HG03575 (cell line): ENCODE measurements at regions not wholly inside any gene's neighbourhood (a gene's known extent, or its start where the extent isn't known, plus 50 kb on each side); places are given as distances from the start of the nearest gene placed in this dataset.

Experiments used
- ATAC-seq: cut with Tn5 transposase; IDR thresholded peaks from one replicate; pipeline ENCODE4 v1.9.1; 2021; ENCODE audit not compliant: unreplicated experiment, insufficient number of reproducible peaks, low FRiP score; ENCODE audit errors: extremely low read depth

DNA sequence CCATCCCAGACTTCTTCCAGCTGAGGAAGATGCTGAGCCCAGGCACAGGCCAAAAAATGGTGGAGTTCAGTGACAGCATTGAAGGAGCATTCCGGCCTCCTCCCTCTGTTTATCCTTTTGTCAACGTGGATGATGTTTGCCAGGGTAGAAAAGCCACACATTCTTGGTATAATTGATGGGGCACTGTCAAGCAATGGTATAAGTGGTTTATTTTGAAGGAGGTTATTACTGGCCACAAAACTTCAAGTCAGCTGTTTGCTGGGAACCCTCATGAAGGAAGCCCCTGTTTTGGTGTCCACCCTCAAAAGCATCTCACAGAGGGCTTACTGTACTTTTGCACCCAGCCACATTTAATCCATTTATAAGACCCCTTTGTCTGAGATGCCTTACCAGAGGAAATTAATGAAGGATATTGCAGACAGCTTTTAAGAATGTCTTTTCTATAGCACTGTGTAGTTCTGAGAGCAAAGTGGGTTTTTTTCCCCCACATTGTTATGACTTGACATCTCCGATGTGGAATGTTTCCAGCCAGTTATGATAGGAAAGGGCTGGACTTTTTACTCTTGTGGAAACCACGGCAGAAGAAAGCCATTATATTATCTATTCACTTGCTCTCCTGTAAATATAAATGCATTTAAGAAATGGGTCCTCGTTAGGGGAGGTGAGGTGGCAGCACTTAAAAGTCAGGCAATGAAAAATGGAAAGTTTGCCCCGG, 95.5 kb upstream of the SPATA31D4 start:
- no peak for ATAC-seq

DNA sequence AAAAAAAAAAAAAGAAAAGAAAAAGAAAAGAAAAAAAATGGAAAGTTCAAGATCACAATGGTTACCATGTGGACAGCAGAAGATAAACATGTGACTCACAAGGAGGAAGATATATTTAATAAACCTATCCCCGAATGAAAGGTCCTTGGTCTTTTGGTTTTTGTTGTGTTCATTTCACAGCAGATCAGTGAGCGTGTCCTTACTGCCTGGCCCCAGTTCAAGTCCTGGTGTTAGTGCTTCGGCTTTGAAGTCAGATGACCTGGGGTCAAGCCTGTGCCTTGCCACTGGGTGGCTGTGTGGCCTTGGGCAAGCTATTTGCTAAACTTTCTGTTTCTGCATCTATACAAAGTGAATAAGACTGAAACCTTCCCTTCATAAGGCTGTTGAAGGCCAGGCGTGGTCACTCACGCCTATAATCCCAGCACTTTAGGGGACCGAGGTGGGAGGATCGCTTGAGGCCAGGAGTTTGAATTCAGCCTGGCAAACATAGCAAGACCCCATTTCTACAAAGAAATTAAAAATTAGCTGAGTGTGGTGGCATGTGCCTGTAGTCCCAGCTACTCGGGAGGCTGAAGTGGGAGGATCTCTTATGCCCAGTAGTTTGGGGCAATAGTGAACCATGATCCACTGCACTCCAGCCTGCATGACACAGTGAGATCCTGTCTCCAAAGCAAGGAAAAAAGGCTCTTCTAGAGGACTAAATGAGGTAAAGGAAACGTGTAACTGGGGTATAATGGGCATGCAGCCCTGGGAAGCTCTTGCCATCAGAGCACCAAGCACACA, 94.5 kb upstream of the SPATA31D4 start:
- ATAC-seq: no peak

DNA sequence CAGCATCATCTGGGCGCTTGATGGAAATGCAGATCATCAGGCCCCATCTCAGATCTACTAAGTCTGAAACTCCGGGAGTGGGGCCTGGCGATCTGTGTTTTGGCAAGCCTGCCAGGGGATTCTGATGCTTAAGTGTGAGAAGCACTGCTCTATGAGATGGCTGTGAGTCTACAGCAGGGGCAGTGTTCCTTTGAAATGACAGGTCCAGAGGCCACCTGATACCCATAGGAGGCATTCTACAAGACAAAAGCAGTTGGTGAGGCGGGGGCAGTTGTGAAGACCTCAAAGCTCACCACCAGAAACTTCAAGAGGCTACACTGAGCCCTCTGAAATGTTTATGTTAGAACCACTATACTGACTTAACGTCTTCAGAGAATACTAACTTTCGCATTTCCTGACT, 86.9 kb upstream of the SPATA31D4 start:
- ATAC-seq: no peak

DNA sequence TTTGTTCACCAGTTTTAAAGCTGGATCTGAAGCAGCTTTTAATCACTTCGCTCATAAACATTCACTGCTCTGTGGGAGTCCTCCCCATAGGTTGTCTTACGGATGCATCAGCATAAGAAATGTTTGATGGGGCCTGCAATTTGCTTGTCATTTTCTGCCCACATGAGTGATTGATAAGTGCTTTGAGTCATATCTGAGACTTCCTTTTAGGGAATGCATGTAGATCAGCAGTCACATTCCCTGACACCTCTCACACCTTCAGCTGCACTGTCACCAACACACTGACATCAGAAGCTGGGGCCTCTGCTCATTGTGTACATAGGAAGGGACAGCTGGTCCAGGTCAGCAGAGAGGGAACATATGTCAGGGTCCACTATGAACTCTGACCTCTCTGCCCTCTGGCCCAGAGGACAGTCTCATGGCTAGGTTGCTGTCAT, 84.1 kb upstream of the SPATA31D4 start:
- ATAC-seq: no peak

DNA sequence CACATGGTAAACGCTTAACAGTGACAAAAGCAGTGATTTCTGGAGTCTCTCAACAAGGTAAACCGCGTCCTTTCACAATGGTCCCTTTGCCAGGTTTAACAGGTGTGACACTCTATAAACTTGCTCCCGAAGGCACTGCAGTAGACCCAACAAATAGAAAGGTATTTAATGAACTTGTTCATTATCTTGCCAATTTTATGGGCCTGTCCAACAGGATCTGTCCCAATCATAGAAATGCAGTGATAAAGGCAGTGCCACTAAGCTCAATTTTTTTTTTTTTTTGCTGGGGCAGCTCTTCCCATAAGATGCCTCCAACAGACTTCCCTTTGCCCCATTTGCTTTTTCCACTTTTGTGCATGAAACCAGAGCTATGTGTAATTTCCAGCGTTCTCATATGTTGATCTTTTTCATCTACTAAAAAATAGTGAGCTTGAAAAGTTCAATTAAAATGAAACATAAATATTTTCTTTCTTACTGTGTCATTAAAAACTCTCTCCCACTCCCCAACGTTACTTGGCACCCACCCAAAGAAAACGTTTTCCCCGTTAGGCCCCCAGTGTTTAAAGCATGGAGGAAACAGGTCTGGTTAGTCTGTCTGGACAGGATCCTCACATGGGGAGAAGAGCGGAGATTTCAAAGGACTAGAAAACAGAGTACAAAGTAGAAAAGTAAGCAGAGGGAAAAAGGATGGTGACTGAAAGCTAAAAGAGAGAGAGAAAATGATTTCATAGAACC, 80.9 kb upstream of the SPATA31D4 start:
- no peak for ATAC-seq

DNA sequence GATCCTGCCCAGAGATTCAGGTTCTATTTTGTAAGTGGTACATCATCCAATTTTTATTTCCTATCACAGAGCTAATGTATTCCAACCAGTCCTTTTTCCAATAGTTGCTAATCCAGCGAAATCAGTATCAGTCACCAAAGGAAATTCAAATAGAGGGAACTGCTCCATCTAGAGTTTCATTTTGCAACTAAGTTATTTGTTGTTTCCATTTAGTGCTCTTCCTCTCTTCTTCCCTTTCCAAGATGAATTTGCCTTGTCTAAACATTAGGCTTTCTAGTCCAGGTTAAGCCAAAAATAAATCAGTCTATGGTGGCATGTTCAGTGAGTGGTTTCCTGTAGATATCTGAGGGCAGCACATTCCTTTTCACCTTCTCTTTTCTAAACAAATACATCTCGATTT, 79.8 kb upstream of the SPATA31D4 start:
- ATAC-seq: no peak

DNA sequence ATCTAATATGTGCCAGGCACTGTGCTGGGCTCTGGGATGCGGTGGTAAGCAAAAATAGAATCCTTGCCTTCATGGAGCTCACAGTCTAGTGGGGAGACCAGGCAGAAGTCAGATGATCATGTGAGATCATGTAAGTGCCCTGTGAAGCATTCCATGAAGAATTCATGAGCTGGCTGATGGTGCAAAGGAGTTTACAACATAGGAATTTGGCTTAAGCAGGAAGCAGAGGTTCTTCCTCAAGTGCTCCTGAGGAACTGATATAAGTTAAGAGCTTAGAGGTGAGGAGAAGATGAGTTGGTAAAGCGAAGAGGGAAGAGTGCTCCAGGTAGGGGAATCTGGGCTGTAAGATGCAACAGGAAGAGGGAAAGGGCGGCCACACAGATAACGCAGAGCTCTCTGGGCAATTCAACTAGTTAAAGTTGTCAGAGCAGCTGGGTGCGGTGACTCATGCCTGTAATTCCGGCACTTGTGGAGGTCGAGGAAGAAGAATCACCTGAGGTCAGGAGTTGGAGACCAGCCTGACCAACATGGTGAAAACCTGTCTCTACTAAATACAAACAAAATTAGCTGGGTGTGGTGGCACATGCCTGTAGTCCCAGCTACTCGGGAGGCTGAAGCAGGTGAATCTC, 78.5 kb upstream of the SPATA31D4 start:
- ATAC-seq: no peak

DNA sequence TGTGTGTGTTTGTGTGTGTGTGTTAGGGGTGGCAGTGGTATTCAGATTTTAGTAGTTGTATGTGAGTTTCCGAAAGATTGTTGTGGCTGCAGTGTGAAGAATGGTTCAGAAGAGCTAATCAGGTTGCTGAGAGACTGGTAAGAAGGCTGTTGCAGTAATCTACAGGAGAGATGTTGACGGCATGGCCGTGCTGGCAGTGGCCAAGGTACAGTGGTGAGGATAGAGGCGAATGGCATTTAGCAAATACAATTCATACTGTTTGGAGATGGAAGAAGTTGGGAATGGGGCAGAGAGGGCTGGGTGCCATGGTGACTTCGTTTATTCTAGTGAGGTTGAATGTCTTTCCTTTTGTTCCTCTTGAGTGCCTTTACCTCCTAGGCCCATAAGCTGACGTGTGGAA, 77.5 kb upstream of the SPATA31D4 start:
- ATAC-seq: no peak

DNA sequence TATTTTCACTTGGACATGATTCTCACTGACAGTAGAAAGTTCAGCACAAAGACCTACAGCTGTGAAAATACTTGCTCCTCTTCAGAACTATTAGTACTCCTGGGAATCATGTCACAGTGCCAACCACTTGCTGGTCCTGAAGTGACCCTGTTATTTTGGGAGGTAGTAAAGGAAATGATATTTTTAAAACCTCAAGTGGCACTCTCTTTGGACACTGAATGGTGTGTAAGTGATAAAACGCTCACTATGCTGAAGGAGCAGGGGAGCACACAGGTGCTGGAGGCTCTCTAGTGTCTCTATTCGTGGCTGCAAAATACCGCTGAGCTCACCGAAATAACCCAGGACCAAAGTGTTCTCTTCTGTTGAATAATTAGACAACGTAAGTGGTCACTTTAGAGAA, 76.9 kb upstream of the SPATA31D4 start:
- no peak for ATAC-seq

DNA sequence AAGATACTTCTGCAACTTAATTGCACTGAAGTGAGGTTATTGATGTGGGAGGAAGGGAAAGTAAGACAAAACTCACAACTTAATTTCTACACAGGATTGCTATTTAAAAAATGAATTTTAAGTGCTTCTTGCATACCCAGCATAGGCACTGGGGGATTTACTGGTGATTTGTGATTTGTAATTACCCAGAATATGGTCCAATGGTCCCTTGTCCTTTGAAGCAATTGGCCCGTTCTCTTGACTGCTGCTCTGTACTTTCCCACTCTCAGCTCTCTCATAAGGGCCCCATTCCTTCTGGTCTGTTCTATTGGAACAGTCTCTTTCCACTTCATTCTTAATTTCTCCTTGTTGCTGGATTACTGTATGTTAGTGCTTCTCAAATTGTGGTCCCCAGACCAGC, 75.4 kb upstream of the SPATA31D4 start:
- ATAC-seq: no peak

DNA sequence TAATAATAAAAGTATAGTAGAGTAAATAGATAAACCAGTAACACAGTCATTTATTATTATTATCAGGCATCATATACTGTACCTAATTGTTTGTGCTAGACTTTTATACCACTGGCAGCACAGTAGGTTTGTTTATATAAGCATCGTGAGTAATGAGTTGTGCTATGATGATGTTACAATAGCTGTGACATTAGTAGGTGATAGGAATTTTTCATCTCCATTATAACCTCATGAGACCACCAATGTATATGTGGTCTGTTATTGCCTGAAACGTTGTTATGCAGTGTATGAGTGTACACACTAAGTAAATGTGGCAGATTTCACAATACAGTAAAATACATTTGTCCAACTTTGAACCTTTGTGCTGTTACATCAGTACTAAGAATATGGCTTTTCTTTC, 72.7 kb upstream of the SPATA31D4 start:
- ATAC-seq: no peak

DNA sequence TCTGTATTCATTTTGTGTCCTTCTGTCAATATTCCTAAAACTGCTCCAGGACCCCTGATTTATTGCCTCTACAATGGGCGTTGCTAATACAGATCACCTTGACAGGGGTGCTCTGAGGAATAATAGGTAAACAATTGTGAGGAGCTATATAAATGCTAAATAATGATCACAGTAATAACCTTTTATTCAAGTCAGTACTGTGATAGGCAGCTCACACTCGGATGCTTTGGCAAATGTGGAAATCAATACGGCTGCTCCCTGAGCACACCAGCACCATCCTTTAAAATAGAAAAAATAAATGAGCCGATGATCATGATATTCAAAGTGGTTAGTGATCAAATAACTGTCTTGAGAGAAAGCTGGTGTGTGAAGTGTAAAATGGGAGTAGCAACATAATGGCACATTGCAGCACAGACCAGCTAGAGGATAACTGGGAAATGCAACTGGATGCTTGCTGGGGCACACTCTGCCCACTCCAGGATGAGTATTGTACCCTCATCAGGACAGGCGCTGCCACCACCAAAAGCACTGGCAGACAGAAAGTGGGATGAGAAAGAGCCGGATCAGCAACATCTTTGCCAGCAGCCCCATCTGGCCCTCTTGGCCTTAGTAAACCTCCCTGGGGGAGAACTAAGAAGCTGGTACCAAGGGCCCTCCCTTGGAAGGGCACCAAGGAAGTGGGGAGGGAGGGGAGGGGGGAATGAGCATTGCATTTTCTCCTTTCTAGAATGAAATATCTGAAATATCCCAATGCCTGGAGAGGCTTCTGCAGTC, 69.4 kb upstream of the SPATA31D4 start:
- ATAC-seq: no peak

DNA sequence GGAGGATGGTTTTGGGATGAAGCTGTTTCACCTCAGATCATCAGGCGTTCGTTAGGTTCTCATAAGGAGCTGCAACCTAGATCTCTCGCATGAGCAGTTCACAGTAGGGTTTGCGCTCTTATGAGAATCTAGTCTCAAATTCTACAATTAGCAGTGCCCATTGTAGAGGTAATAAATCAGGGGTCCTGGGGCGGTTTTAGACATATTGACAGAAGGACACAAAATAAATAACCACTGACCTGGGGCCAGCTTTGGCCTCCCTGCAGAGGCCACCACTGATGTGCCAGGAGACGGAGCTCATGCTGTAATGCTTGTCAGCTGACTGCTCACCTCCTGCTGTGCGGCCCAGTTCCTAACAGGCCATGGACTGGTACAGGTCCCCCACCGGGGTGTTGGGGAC, 67.6 kb upstream of the SPATA31D4 start:
- ATAC-seq: no peak

DNA sequence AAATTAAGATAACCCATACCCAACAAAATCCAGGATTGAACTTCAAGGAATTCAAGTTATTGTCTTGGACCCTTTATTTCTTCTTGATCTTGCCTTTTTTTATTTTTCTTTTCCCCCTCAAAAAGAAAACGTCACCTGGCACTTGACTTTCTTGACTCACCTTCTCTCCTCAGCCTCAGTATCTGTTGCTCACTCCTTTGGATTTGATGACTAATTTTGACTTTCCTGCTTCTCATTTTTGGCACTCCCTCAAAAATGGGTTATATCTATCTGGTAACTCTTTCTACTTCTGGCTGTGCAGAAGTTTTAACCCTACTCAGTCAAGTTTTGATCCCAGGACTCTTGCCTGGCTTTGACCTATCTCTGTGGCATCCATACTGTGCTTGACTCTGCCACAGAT, 66.6 kb upstream of the SPATA31D4 start:
- no peak for ATAC-seq

DNA sequence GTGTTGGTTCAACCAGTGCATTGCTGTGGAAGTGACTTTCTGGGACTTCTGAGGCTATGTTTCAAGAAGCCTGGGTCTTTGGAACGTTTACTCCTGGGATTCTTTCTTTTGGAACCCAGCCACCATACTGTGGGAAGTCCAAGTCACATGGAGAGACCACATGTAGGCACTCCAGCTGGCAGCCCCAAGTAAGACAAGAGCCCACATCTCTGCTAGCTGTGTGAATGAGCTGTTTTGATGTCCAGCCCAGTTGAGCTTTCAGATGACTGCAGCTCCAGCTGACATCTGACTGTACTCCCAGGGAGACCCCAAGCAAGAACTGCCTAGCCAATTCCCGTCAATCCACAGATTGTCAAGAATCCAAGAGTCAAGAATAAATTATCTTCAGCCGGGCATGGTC, 60.1 kb upstream of the SPATA31D4 start:
- ATAC-seq: no peak

DNA sequence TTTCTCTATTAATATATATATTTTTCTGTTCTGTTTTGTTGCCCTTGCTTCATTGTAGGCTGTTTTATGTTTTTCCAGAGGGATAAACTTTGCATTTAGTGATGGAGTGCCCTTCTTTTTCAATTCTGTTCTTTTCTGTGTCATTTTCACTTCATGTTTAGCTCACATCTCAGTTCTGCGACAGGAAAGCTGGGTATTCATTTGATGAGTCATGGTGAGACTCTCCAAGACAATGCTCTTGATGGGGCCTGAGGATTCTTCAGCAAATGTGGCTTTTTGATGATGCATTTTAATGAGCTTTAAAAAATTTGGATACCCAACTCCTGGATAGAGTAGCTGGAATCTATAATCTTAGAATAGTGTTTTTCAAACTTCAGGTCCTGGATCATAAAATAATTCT, 56.5 kb upstream of the SPATA31D4 start:
- ATAC-seq: no peak

DNA sequence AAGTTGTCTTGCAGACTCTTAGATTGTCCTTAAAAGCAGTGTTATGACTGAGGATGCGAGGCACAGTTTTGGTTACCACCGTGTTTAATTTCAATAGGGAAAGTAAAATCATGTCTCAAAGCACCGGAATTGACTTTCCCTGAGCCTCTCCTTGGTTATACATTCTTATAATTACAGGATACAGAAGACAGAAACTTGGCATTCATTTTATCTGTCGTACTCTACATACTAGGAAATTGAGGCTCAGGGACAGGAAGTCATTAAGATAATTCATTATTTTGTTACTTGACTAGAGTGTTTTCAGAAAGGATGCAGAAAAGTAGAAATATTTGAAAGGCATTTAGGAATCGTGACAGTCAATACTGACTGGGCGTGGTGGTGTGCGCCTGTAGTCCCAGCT, 54.0 kb upstream of the SPATA31D4 start:
- no peak for ATAC-seq

DNA sequence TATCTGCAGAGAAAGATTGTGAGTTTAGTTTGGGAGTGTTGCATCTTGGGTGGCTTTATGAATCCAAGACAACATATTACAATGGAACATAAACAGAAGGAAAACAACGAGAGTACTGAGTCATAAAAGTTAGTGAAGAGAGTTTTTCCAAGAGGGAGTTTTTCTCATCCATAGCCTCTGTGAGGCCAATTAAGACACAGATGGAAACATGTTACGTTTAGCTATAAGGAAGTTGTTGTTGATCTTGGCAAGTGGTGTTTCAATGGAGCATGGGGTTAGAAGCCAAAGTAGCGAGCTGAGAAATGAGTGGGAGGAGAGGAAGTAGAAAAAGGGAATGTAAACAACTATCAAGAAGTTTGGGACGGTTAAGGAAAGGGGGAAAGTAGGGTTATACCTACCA, 53.3 kb upstream of the SPATA31D4 start:
- no peak for ATAC-seq

DNA sequence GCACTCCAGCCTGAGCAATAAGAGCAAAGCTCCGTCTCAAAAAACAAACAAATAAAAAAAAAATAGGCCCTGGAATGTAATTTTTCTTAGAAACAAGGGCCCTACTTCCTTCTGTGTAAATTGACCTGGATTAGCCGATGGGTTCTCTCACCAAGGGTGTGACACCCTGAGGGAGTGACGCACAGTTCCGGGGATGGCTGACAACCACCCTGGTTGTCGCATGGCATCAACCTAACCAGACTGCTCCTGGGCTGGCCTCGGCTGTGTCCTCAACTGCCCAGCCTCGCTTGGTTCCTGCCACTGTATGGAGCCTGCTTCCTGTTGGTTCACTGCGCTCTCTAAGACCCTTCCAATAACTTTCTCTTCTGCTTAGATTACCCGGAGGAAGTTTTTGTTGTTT, 51.2 kb upstream of the SPATA31D4 start:
- no peak for ATAC-seq
